DND-41 (cell line): ENCODE measurements at regions not wholly inside any gene's neighbourhood (a gene's known extent, or its start where the extent isn't known, plus 50 kb on each side); places are given as distances from the start of the nearest gene placed in this dataset.

Source experiments
- ATAC-seq: fragments of 200-7000 bp; cut with Tn5 transposase; 3 replicates; pipeline ENCODE4 v1.9.1; 2021; ENCODE audit warnings: low read depth; ENCODE audit not compliant: insufficient read depth
- DNase-seq: peaks from one replicate; pipeline ENCODE4 v3.0.0-alpha.2; 2020
- H2AFZ ChIP-seq: 2 replicates; pipeline ENCODE4 v1.6.0; 2012; ENCODE audit warnings: low read depth, low read length
- H3K27ac ChIP-seq: 2 replicates; pipeline ENCODE4 v1.5.1; 2012; ENCODE audit warnings: low read length, inconsistent platforms
- H3K27me3 ChIP-seq: fragments of 200-600 bp; sonication (generic); 2 replicates; pipeline ENCODE4 v1.6.0; 2012; ENCODE audit warnings: low read length, mild to moderate bottlenecking, inconsistent platforms; ENCODE audit not compliant: insufficient read depth, poor library complexity
- H3K36me3 ChIP-seq: 2 replicates; pipeline ENCODE4 v1.5.1; 2012; ENCODE audit warnings: low read length, inconsistent platforms; ENCODE audit not compliant: insufficient read depth
- H3K4me1 ChIP-seq: 2 replicates; pipeline ENCODE4 v1.5.1; 2012; ENCODE audit warnings: mild to moderate bottlenecking, low read length; ENCODE audit not compliant: insufficient read depth
- H3K4me2 ChIP-seq: 2 replicates; pipeline ENCODE4 v1.6.0; 2012; ENCODE audit warnings: mild to moderate bottlenecking, moderate library complexity, low read length, inconsistent platforms; ENCODE audit not compliant: insufficient read depth
- H3K4me3 ChIP-seq, 2 experiments: fragments of 200-600 bp in 1 of 2; shearing (Covaris generic) in 1 of 2; 2 replicates each; pipeline ENCODE4 v1.5.1; 2012 to 2016; ENCODE audit warnings: inconsistent platforms in 2 of 2, low read length in 2 of 2, mild to moderate bottlenecking in 2 of 2, low read depth in 1 of 2, moderate library complexity in 1 of 2
- H3K79me2 ChIP-seq: 2 replicates; pipeline ENCODE4 v1.6.0; 2012; ENCODE audit warnings: low read length, inconsistent platforms; ENCODE audit not compliant: insufficient read depth
- H3K9ac ChIP-seq: 2 replicates; pipeline ENCODE4 v1.6.0; 2012; ENCODE audit warnings: low read depth, mild to moderate bottlenecking, inconsistent platforms, low read length, moderate library complexity
- H3K9me3 ChIP-seq: 2 replicates; pipeline ENCODE4 v1.5.1; 2012; ENCODE audit warnings: low read length, moderate library complexity, mild to moderate bottlenecking, inconsistent platforms; ENCODE audit not compliant: insufficient read depth, severe bottlenecking
- H4K20me1 ChIP-seq: 2 replicates; pipeline ENCODE4 v1.6.0; 2012; ENCODE audit warnings: low read length; ENCODE audit not compliant: insufficient read depth
- CTCF ChIP-seq: IDR thresholded peaks from 2 replicates; pipeline ENCODE4 v1.5.1; 2012; ENCODE audit warnings: borderline replicate concordance, low read length, moderate library complexity, mild to moderate bottlenecking; ENCODE audit not compliant: poor library complexity, severe bottlenecking; ENCODE audit errors: extremely low read depth
- EZH2 ChIP-seq: IDR thresholded peaks from 3 replicates; pipeline ENCODE4 v1.6.1; 2012; ENCODE audit warnings: borderline replicate concordance, low read depth, mild to moderate bottlenecking, moderate library complexity, low read length, inconsistent platforms; ENCODE audit not compliant: severe bottlenecking

- no peak overlapping the region for H3K9ac ChIP-seq
- ATAC-seq (no peak), DNase-seq (no peak)
- H2AFZ ChIP-seq: no peak overlapping the region
- H3K27ac ChIP-seq: no peak overlapping the region
- H3K4me1 ChIP-seq: no peaks in the 10 kb centered on the region
- no peaks in the 10 kb centered on the region for H3K27me3 ChIP-seq
- H3K4me2 ChIP-seq: no peak overlapping the region
- H3K9me3 ChIP-seq: no peaks in the 10 kb centered on the region
- H3K36me3 ChIP-seq: no peaks in the 10 kb centered on the region
- TF ChIP-seq CTCF (no peak), EZH2 (no peak)
- no peaks in the 10 kb centered on the region for H4K20me1 ChIP-seq
- H3K79me2 ChIP-seq: no peaks in the 10 kb centered on the region
- no peak overlapping the region for H3K4me3 ChIP-seq
These were observed 177.6 kb upstream of the LRFN2 start for GRCh38 chr6:40764726-40765125.

DNA sequence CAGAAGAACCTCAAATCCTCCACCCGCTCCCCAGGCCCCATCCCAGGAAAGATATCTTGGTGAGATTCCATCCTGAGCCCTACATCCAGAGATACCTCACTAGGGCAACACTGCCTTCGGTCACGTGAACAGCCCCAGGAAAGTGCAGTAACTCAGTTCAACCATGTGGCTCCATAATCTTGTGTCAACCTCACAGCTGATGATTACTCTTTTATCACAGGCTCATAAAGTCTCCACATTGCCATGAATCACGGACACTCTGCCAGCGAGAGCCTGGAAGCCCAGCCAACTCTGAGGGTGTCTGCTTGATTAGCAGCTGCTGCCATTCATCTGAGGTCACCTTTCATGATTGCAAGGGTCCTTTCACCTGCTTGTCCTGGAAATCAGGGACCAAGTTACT lies 175.8 kb upstream of the LRFN2 start:
- H3K27me3 ChIP-seq: peaks cover 2% of the 10 kb centered on the region
- TF ChIP-seq EZH2 (no peak), CTCF (no peak)
- H3K4me3 ChIP-seq: no peak overlapping the region
- no peaks in the 10 kb centered on the region for H3K9me3 ChIP-seq
- no peak overlapping the region for H3K27ac ChIP-seq
- ATAC-seq (no peak), DNase-seq (no peak)
- H3K79me2 ChIP-seq: no peaks in the 10 kb centered on the region
- no peaks in the 10 kb centered on the region for H3K4me1 ChIP-seq
- H2AFZ ChIP-seq: no peak overlapping the region
- H3K36me3 ChIP-seq: no peaks in the 10 kb centered on the region
- H3K4me2 ChIP-seq: no peak overlapping the region
- no peaks in the 10 kb centered on the region for H4K20me1 ChIP-seq
- no peak overlapping the region for H3K9ac ChIP-seq

DNA sequence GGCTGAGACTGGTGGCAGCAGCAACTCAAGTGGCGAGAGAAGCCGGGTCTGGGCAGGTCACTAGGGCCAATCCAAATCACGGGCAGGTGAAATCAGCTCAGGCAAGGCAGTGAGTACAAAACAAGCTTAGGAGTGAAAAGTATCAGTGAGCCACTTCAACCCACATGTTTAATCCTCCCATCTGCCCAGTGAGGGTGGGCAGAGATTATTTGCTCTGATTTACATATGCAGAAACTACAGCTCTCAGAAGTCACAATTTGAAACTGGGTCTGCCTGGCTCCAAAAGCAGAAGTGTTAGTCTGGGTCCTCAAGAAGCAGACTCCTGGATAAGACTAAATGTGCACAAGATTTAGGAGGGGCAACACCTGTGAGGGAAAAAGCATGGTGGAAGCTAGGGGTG lies 173.7 kb upstream of the LRFN2 start:
- no peaks in the 10 kb centered on the region for H3K79me2 ChIP-seq
- no peaks in the 10 kb centered on the region for H3K4me1 ChIP-seq
- H2AFZ ChIP-seq: no peak overlapping the region
- no peak for TF ChIP-seq CTCF
- no peak for TF ChIP-seq EZH2
- no peak overlapping the region for H3K27ac ChIP-seq
- H3K4me2 ChIP-seq: no peak overlapping the region
- ATAC-seq (no peak), DNase-seq (no peak)
- H4K20me1 ChIP-seq: no peaks in the 10 kb centered on the region
- H3K4me3 ChIP-seq: no peak overlapping the region
- H3K9me3 ChIP-seq: no peaks in the 10 kb centered on the region
- H3K27me3 ChIP-seq: peaks cover 9% of the 10 kb centered on the region
- H3K9ac ChIP-seq: no peak overlapping the region
- H3K36me3 ChIP-seq: no peaks in the 10 kb centered on the region

- Histone ChIP-seq H3K27me3 (peaks cover 9% of the 10 kb centered on the region), H3K4me3 (no peak overlapping the region), H3K79me2 (no peaks in the 10 kb centered on the region), H3K27ac (no peak overlapping the region), H3K36me3 (no peaks in the 10 kb centered on the region), H3K9ac (no peak overlapping the region), H2AFZ (no peak overlapping the region), H3K4me2 (no peak overlapping the region), H3K4me1 (no peaks in the 10 kb centered on the region), H3K9me3 (no peaks in the 10 kb centered on the region), H4K20me1 (no peaks in the 10 kb centered on the region)
- ATAC-seq (no peak), DNase-seq (no peak)
- TF ChIP-seq CTCF (no peak), EZH2 (no peak)
These were observed 172.7 kb upstream of the LRFN2 start for GRCh38 chr6:40759838-40760237.
